K562 (cell line): ENCODE measurements at regions not wholly inside any gene's neighbourhood (a gene's known extent, or its start where the extent isn't known, plus 50 kb on each side); places are given as distances from the start of the nearest gene placed in this dataset.

Source experiments
- ATAC-seq: fragments of 200-7000 bp; cut with Tn5 transposase; 3 replicates; pipeline ENCODE4 v1.9.1; 2020; ENCODE audit warnings: moderate library complexity
- BruUV-seq: library from RNA; stranded (reverse); fragments of 400-500 nt; replicated peaks from 2 replicates; lab custom pipeline; 2021; lab: Mats Ljungman, UMichigan
- CTCF ChIA-PET: fragments of 300-600 bp; formaldehyde crosslinking; extraction: SDS; loops from one replicate; lab custom pipeline; 2021; ENCODE audit warnings: low intra/inter-chr PET ratio; lab: Yijun Ruan, JAX
- POLR2A ChIA-PET: fragments of 300-600, 350-650 bp; sonication (Branson Sonifier 250); formaldehyde crosslinking; extraction: SDS; loops from one replicate; lab custom pipeline; 2021; ENCODE audit warnings: antibody characterized with exemption, inconsistent platforms; lab: Yijun Ruan, JAX
- DNase-seq, 4 experiments: peaks; one replicate each; pipeline versions ENCODE4 v3.0.0 to v3.0.0-alpha.2; 2011 to 2018; ENCODE audit warnings: low spot score in 3 of 4, mixed read lengths in 3 of 4; ENCODE audit errors: extremely low read depth in 1 of 4
- FAIRE-seq: peaks from 2 replicates; lab custom pipeline; 2011; peaks lifted over from hg19 to GRCh38; lab: Jason Lieb, UNC
- H2AFZ ChIP-seq: 2 replicates; pipeline ENCODE4 v1.6.0; 2011; ENCODE audit warnings: low read depth, low read length, control low read depth, inconsistent platforms
- H3K27ac ChIP-seq: fragments of 200-600 bp; 3 replicates; pipeline ENCODE4 v1.8.0; 2011; ENCODE audit warnings: low read depth, mild to moderate bottlenecking, control low read depth, inconsistent platforms, low read length, moderate library complexity, mixed read lengths; ENCODE audit errors: extremely low read depth
- H3K27me3 ChIP-seq, 2 experiments: fragments of 300-600 bp in 1 of 2; 2 replicates in 1 of 2; 3 replicates in 1 of 2; pipeline versions ENCODE4 v1.6.0 to v1.8.0; 2011; ENCODE audit warnings: inconsistent platforms in 2 of 2, low read length in 2 of 2, mild to moderate bottlenecking in 1 of 2, mixed read lengths in 1 of 2, moderate library complexity in 1 of 2; ENCODE audit not compliant: control insufficient read depth in 2 of 2, insufficient read depth in 2 of 2
- H3K36me3 ChIP-seq: fragments of 300-600 bp; 3 replicates; pipeline ENCODE4 v1.8.0; 2011; ENCODE audit warnings: mild to moderate bottlenecking, low read length, inconsistent platforms; ENCODE audit not compliant: control insufficient read depth, insufficient read depth
- H3K4me1 ChIP-seq, 2 experiments: fragments of 200-600 bp in 1 of 2; replicated peaks in 1 of 2; 2 replicates in 1 of 2; 3 replicates in 1 of 2; pipeline versions ENCODE4 v1.5.1 to v1.8.0; 2011; ENCODE audit warnings: inconsistent platforms in 2 of 2, low read length in 2 of 2, mild to moderate bottlenecking in 1 of 2, mixed read lengths in 1 of 2, moderate library complexity in 1 of 2; ENCODE audit not compliant: control insufficient read depth in 2 of 2, insufficient read depth in 2 of 2
- H3K4me2 ChIP-seq: 2 replicates; pipeline ENCODE4 v1.6.1; 2011; ENCODE audit warnings: low read length, control low read depth, inconsistent platforms, mixed read lengths; ENCODE audit not compliant: insufficient read depth
- H3K4me3 ChIP-seq: fragments of 200-600 bp; sonication (generic), shearing (Covaris generic); 2 replicates; pipeline ENCODE4 v1.5.1; 2016; ENCODE audit warnings: control low read depth, inconsistent platforms
- H3K79me2 ChIP-seq: fragments of 200-600 bp; 3 replicates; pipeline ENCODE4 v1.8.0; 2011; ENCODE audit warnings: low read length, inconsistent platforms; ENCODE audit not compliant: control insufficient read depth, insufficient read depth
- H3K9ac ChIP-seq, 2 experiments: 2 replicates each; pipeline versions ENCODE4 v1.6.0 to v1.6.1; 2011; ENCODE audit warnings: low read depth in 2 of 2, low read length in 2 of 2, control low read depth in 1 of 2, inconsistent platforms in 1 of 2, mild to moderate bottlenecking in 1 of 2, mixed read lengths in 1 of 2; ENCODE audit not compliant: insufficient read depth in 1 of 2
- H3K9me1 ChIP-seq: one replicate; pipeline ENCODE4 v1.6.0; 2011; ENCODE audit warnings: inconsistent platforms, mild to moderate bottlenecking, low read length, moderate library complexity; ENCODE audit not compliant: control insufficient read depth, insufficient read depth
- H3K9me3 ChIP-seq: replicated peaks from 2 replicates; pipeline ENCODE4 v1.5.1; 2011; ENCODE audit warnings: low read depth, low read length, inconsistent platforms; ENCODE audit not compliant: control insufficient read depth, insufficient read depth
- H4K20me1 ChIP-seq: replicated peaks from 2 replicates; pipeline ENCODE4 v1.6.1; 2011; ENCODE audit warnings: low read length, inconsistent platforms, mixed read lengths; ENCODE audit not compliant: control insufficient read depth, insufficient read depth
- ARID1B ChIP-seq: fragments of 450-650 bp; IDR thresholded peaks from 2 replicates; pipeline ENCODE4 v1.6.1; 2016; ENCODE audit warnings: antibody characterized with exemption, mild to moderate bottlenecking, inconsistent platforms
- BMI1 ChIP-seq: fragments of 150-350 bp; IDR thresholded peaks from 2 replicates; pipeline ENCODE4 v1.6.1; 2014; ENCODE audit warnings: low read length
- CBFA2T2 ChIP-seq: fragments of 450-650 bp; conservative IDR thresholded peaks from 2 replicates; pipeline ENCODE4 v1.6.1; 2017; ENCODE audit warnings: mild to moderate bottlenecking
- CTCFL ChIP-seq: IDR thresholded peaks from 2 replicates; pipeline ENCODE4 v1.6.1; 2011; ENCODE audit warnings: borderline replicate concordance, low read depth, mild to moderate bottlenecking, moderate library complexity, low read length; ENCODE audit not compliant: insufficient read depth, poor library complexity, severe bottlenecking
- GATA2 ChIP-seq: sonication (generic); formaldehyde crosslinking; IDR thresholded peaks from 2 replicates; pipeline ENCODE4 v1.4.0; 2020; ENCODE audit warnings: mild to moderate bottlenecking, missing genetic modification reagents
- NCOA4 ChIP-seq: fragments of 450-650 bp; IDR thresholded peaks from 2 replicates; pipeline ENCODE4 v1.6.1; 2018; ENCODE audit warnings: mild to moderate bottlenecking; ENCODE audit not compliant: partially characterized antibody
- NFIC ChIP-seq: fragments of 450-650 bp; IDR thresholded peaks from 2 replicates; pipeline ENCODE4 v1.6.1; 2017; ENCODE audit warnings: mild to moderate bottlenecking, inconsistent platforms
- NFRKB ChIP-seq: fragments of 450-650 bp; IDR thresholded peaks from 2 replicates; pipeline ENCODE4 v1.6.1; 2016; ENCODE audit warnings: low read depth
- SAFB ChIP-seq: fragments of 200-400 bp; formaldehyde crosslinking; IDR thresholded peaks from 2 replicates; pipeline ENCODE4 v1.6.1; 2017; ENCODE audit warnings: low read depth, low read length, borderline replicate concordance
- TBP ChIP-seq: optimal IDR thresholded peaks from 2 replicates; pipeline ENCODE3; 2011; ENCODE audit warnings: low read depth, low read length, improper control_type of control experiment
- THRB ChIP-seq: fragments of 450-650 bp; formaldehyde crosslinking; conservative IDR thresholded peaks from 2 replicates; pipeline ENCODE4 v1.4.0; 2022; ENCODE audit warnings: mild to moderate bottlenecking, missing genetic modification characterization
- ZNF146 ChIP-seq: IDR thresholded peaks from one replicate; pipeline ENCODE4 v1.6.1; 2018; ENCODE audit warnings: missing compliant biosample characterization; ENCODE audit not compliant: unreplicated experiment
- ZNF445 ChIP-seq: fragments of 250-450 bp; sonication (Bioruptor Pico); IDR thresholded peaks from 2 replicates; pipeline ENCODE4 v1.4.0; 2020; ENCODE audit warnings: low read depth, mild to moderate bottlenecking, moderate library complexity
- ZNF696 ChIP-seq: fragments of 250-450 bp; sonication (Bioruptor Pico); conservative IDR thresholded peaks from 2 replicates; pipeline ENCODE4 v1.4.0; 2020; ENCODE audit warnings: mild to moderate bottlenecking, moderate library complexity
- WGBS: fragments of 100-300 bp; shearing (Covaris generic); methylation state at CpG from one replicate; pipeline ENCODE4 v1.1.6; 2016; ENCODE audit warnings: low coverage, mixed read lengths; ENCODE audit not compliant: insufficient coverage; ENCODE audit errors: missing lambda C conversion rate; 5-methylcytosine and 5-hydroxymethylcytosine counted together
- in situ Hi-C: fragments of 300-500 bp; cut with MboI; formaldehyde crosslinking; loops from 4 replicates; pipeline ENCODE4 v1.15.0; 2018; ENCODE audit warnings: inconsistent platforms, mixed read lengths
- intact Hi-C: fragments of 100-400 bp; cut with micrococcal nuclease; formaldehyde crosslinking; loops from 2 replicates; pipeline ENCODE4 v1.14.2; 2022
- TF ChIP-seq, protein P1 (sequence below): fragments of 450-650 bp; conservative IDR thresholded peaks from 2 replicates; pipeline ENCODE4 v1.6.1; 2016; ENCODE audit warnings: missing genetic modification characterization, low read depth, mild to moderate bottlenecking, missing compliant biosample characterization, moderate library complexity

- TF ChIP-seq, protein P1, sequence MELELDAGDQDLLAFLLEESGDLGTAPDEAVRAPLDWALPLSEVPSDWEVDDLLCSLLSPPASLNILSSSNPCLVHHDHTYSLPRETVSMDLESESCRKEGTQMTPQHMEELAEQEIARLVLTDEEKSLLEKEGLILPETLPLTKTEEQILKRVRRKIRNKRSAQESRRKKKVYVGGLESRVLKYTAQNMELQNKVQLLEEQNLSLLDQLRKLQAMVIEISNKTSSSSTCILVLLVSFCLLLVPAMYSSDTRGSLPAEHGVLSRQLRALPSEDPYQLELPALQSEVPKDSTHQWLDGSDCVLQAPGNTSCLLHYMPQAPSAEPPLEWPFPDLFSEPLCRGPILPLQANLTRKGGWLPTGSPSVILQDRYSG: no peak
- TF ChIP-seq CBFA2T2 (no peak), CTCFL (no peak), ZNF146 (CRISPR knock-in tag) (no peak), NFIC (no peak)
Measured at GRCh38 chr13:65724226-65724625, 1505.9 kb downstream of the PCDH9 start (continued).

- POLR2A ChIA-PET: no interaction called here
- no peak overlapping the region for H2AFZ ChIP-seq
Measured at GRCh38 chr13:65722506-65722905, 1507.6 kb downstream of the PCDH9 start.

More at GRCh38 chr13:65722506-65722905, 1507.6 kb downstream of the PCDH9 start:
- no peaks in the 10 kb centered on the region for H3K4me1 ChIP-seq
- ATAC-seq (no peak), DNase-seq (no peak), FAIRE-seq (no peak)
- no peak overlapping the region for H3K4me2 ChIP-seq
- H3K79me2 ChIP-seq: no peaks in the 10 kb centered on the region
- no peaks in the 10 kb centered on the region for H3K9me3 ChIP-seq
- 7% methylated on average over 6 of the region's 6 CpGs for WGBS
- H3K9ac ChIP-seq: no peak overlapping the region
- H4K20me1 ChIP-seq: no peaks in the 10 kb centered on the region
- TF ChIP-seq ARID1B (no peak), ZNF696 (no peak), ZNF445 (no peak), BMI1 (no peak), NCOA4 (no peak), THRB (CRISPR knock-in tag) (no peak), TBP (no peak), GATA2 (CRISPR knock-in tag) (no peak), SAFB (no peak), NFRKB (no peak)
- no peaks in the 10 kb centered on the region for H3K36me3 ChIP-seq
- BruUV-seq: no TSS peak
- CTCF ChIA-PET: no interaction called here
- intact Hi-C loops: no loop called here
- H3K9me1 ChIP-seq: no peaks in the 10 kb centered on the region
- in situ Hi-C loops: no loop called here
- H3K27me3 ChIP-seq: no peaks in the 10 kb centered on the region
- no peak overlapping the region for H3K4me3 ChIP-seq
- H3K27ac ChIP-seq: no peak overlapping the region
